ENCODE measurements at regions not wholly inside any gene's neighbourhood (a gene's known extent, or its start where the extent isn't known, plus 50 kb on each side); places are given as distances from the start of the nearest gene placed in this dataset.
"Not testable (repeated sequence)": the region's sequence is repeated elsewhere in the genome, so short reads cannot be mapped to it uniquely, and the experiment has no call there.

GRCh38 chr1:96588416-96588995, 133.1 kb upstream of the PTBP2 start:
- H3K4me1 ChIP-seq (ENCODE audit: insufficient read depth, low read length) = peaks cover 3% of the 10 kb centered on the region; the same call in 1 of the 2 replicates
- H3K9me3 ChIP-seq (ENCODE audit: insufficient read depth, low read depth, low read length) = peaks cover 8% of the 10 kb centered on the region
- no peaks in the 10 kb centered on the region for H3K36me3 ChIP-seq (ENCODE audit: insufficient read depth, low read length)
- WGBS = no CpG with 5 or more reads among the region's 1 CpG
- H3K4me3 ChIP-seq (ENCODE audit: low read length) = no peak overlapping the region
- no peak overlapping the region for H3K9ac ChIP-seq (ENCODE audit: low read depth, low read length)
- H3K27me3 ChIP-seq (ENCODE audit: insufficient read depth, low read length) = no peaks in the 10 kb centered on the region
- no peak overlapping the region for H3K27ac ChIP-seq (ENCODE audit: low read depth, low read length)

- H3K36me3 ChIP-seq (ENCODE audit: insufficient read depth, low read length); H3K9me3 ChIP-seq (ENCODE audit: insufficient read depth, low read depth, low read length); H3K9ac ChIP-seq (ENCODE audit: low read depth, low read length); H3K4me3 ChIP-seq (ENCODE audit: low read length); H3K27ac ChIP-seq (ENCODE audit: low read depth, low read length); H3K27me3 ChIP-seq (ENCODE audit: insufficient read depth, low read length): not testable (repeated sequence)
- peaks cover 10% of the 10 kb centered on the region for H3K4me1 ChIP-seq (ENCODE audit: insufficient read depth, low read length)
- 92% methylated on average over 2 of the region's 2 CpGs for WGBS
Observed at GRCh38 chr1:96595530-96595929, 126.1 kb upstream of the PTBP2 start.

- H3K9me3 ChIP-seq (ENCODE audit: insufficient read depth, low read depth, low read length) = peaks cover 8% of the 10 kb centered on the region
- no peak overlapping the region for H3K9ac ChIP-seq (ENCODE audit: low read depth, low read length)
- WGBS = 66% methylated on average over 2 of the region's 4 CpGs
- H3K36me3 ChIP-seq (ENCODE audit: insufficient read depth, low read length) = no peaks in the 10 kb centered on the region
- H3K4me1 ChIP-seq (ENCODE audit: insufficient read depth, low read length) = peaks cover 10% of the 10 kb centered on the region
- no peak overlapping the region for H3K27ac ChIP-seq (ENCODE audit: low read depth, low read length)
- no peaks in the 10 kb centered on the region for H3K27me3 ChIP-seq (ENCODE audit: insufficient read depth, low read length)
- H3K4me3 ChIP-seq (ENCODE audit: low read length) = no peak overlapping the region
Observed at GRCh38 chr1:96596226-96596922, 125.2 kb upstream of the PTBP2 start.

- WGBS = 100% methylated on average over 1 of the region's 1 CpG
- H3K4me3 ChIP-seq (ENCODE audit: low read length) = no peak overlapping the region
- H3K27ac ChIP-seq (ENCODE audit: low read depth, low read length) = no peak overlapping the region
- H3K4me1 ChIP-seq (ENCODE audit: insufficient read depth, low read length) = peaks cover 10% of the 10 kb centered on the region
- no peak overlapping the region for H3K9ac ChIP-seq (ENCODE audit: low read depth, low read length)
- peaks cover 6% of the 10 kb centered on the region for H3K9me3 ChIP-seq (ENCODE audit: insufficient read depth, low read depth, low read length)
- no peaks in the 10 kb centered on the region for H3K36me3 ChIP-seq (ENCODE audit: insufficient read depth, low read length)
- no peaks in the 10 kb centered on the region for H3K27me3 ChIP-seq (ENCODE audit: insufficient read depth, low read length)
Observed at GRCh38 chr1:96597218-96597617, 124.4 kb upstream of the PTBP2 start.

- Histone ChIP-seq H3K27ac (ENCODE audit: low read depth, low read length) (no peak overlapping the region), H3K36me3 (ENCODE audit: insufficient read depth, low read length) (no peaks in the 10 kb centered on the region), H3K4me1 (ENCODE audit: insufficient read depth, low read length) (peaks cover 10% of the 10 kb centered on the region), H3K27me3 (ENCODE audit: insufficient read depth, low read length) (no peaks in the 10 kb centered on the region), H3K9ac (ENCODE audit: low read depth, low read length) (no peak overlapping the region), H3K4me3 (ENCODE audit: low read length) (no peak overlapping the region), H3K9me3 (ENCODE audit: insufficient read depth, low read depth, low read length) (no peaks in the 10 kb centered on the region)
- WGBS = 86% methylated on average over 3 of the region's 4 CpGs
Observed at GRCh38 chr1:96598416-96599168, 123.0 kb upstream of the PTBP2 start.

- 64% methylated on average over 15 of the region's 16 CpGs for WGBS
Observed at GRCh38 chr1:96604620-96605019, 117.0 kb upstream of the PTBP2 start.

GRCh38 chr1:96617375-96617774, 104.2 kb upstream of the PTBP2 start:
- H3K27me3 ChIP-seq (ENCODE audit: insufficient read depth, low read length); H3K4me1 ChIP-seq (ENCODE audit: insufficient read depth, low read length); H3K9ac ChIP-seq (ENCODE audit: low read depth, low read length); H3K4me3 ChIP-seq (ENCODE audit: low read length); H3K36me3 ChIP-seq (ENCODE audit: insufficient read depth, low read length); H3K27ac ChIP-seq (ENCODE audit: low read depth, low read length): not testable (repeated sequence)
- 89% methylated on average over 5 of the region's 5 CpGs for WGBS
- peaks cover 16% of the 10 kb centered on the region for H3K9me3 ChIP-seq (ENCODE audit: insufficient read depth, low read depth, low read length)

More at GRCh38 chr1:96604620-96605019, 117.0 kb upstream of the PTBP2 start:
- not testable (repeated sequence) for H3K9me3 ChIP-seq (ENCODE audit: insufficient read depth, low read depth, low read length); H3K9ac ChIP-seq (ENCODE audit: low read depth, low read length); H3K36me3 ChIP-seq (ENCODE audit: insufficient read depth, low read length); H3K27me3 ChIP-seq (ENCODE audit: insufficient read depth, low read length); H3K4me3 ChIP-seq (ENCODE audit: low read length); H3K27ac ChIP-seq (ENCODE audit: low read depth, low read length); H3K4me1 ChIP-seq (ENCODE audit: insufficient read depth, low read length)

GRCh38 chr1:96632045-96632664, 89.4 kb upstream of the PTBP2 start:
- H3K9ac ChIP-seq (ENCODE audit: low read depth, low read length) = no peak overlapping the region
- no peaks in the 10 kb centered on the region for H3K36me3 ChIP-seq (ENCODE audit: insufficient read depth, low read length)
- H3K4me1 ChIP-seq (ENCODE audit: insufficient read depth, low read length) = no peaks in the 10 kb centered on the region
- 100% methylated on average over 1 of the region's 1 CpG for WGBS
- H3K27me3 ChIP-seq (ENCODE audit: insufficient read depth, low read length) = no peaks in the 10 kb centered on the region
- no peaks in the 10 kb centered on the region for H3K9me3 ChIP-seq (ENCODE audit: insufficient read depth, low read depth, low read length)
- no peak overlapping the region for H3K27ac ChIP-seq (ENCODE audit: low read depth, low read length)
- H3K4me3 ChIP-seq (ENCODE audit: low read length) = no peak overlapping the region

GRCh38 chr1:96633695-96634094, 87.9 kb upstream of the PTBP2 start:
- H3K36me3 ChIP-seq (ENCODE audit: insufficient read depth, low read length) = no peaks in the 10 kb centered on the region
- H3K4me3 ChIP-seq (ENCODE audit: low read length) = no peak overlapping the region
- H3K9ac ChIP-seq (ENCODE audit: low read depth, low read length) = no peak overlapping the region
- H3K27me3 ChIP-seq (ENCODE audit: insufficient read depth, low read length) = no peaks in the 10 kb centered on the region
- H3K4me1 ChIP-seq (ENCODE audit: insufficient read depth, low read length) = no peaks in the 10 kb centered on the region
- no peaks in the 10 kb centered on the region for H3K9me3 ChIP-seq (ENCODE audit: insufficient read depth, low read depth, low read length)
- no peak overlapping the region for H3K27ac ChIP-seq (ENCODE audit: low read depth, low read length)
- 88% methylated on average over 2 of the region's 3 CpGs for WGBS

GRCh38 chr1:96634883-96635282, 86.7 kb upstream of the PTBP2 start:
- Histone ChIP-seq H3K36me3 (ENCODE audit: insufficient read depth, low read length) (no peaks in the 10 kb centered on the region), H3K4me3 (ENCODE audit: low read length) (no peak overlapping the region), H3K9me3 (ENCODE audit: insufficient read depth, low read depth, low read length) (no peaks in the 10 kb centered on the region), H3K27me3 (ENCODE audit: insufficient read depth, low read length) (no peaks in the 10 kb centered on the region), H3K4me1 (ENCODE audit: insufficient read depth, low read length) (no peaks in the 10 kb centered on the region), H3K9ac (ENCODE audit: low read depth, low read length) (no peak overlapping the region), H3K27ac (ENCODE audit: low read depth, low read length) (no peak overlapping the region)
- 97% methylated on average over 2 of the region's 2 CpGs for WGBS

GRCh38 chr1:96641282-96641681, 80.3 kb upstream of the PTBP2 start:
- H3K4me1 ChIP-seq (ENCODE audit: insufficient read depth, low read length) = no peaks in the 10 kb centered on the region
- WGBS = 96% methylated on average over 3 of the region's 3 CpGs
- no peaks in the 10 kb centered on the region for H3K36me3 ChIP-seq (ENCODE audit: insufficient read depth, low read length)
- no peaks in the 10 kb centered on the region for H3K9me3 ChIP-seq (ENCODE audit: insufficient read depth, low read depth, low read length)
- no peaks in the 10 kb centered on the region for H3K27me3 ChIP-seq (ENCODE audit: insufficient read depth, low read length)
- H3K9ac ChIP-seq (ENCODE audit: low read depth, low read length) = no peak overlapping the region
- no peak overlapping the region for H3K4me3 ChIP-seq (ENCODE audit: low read length)
- H3K27ac ChIP-seq (ENCODE audit: low read depth, low read length) = no peak overlapping the region
